H1 (cell line): ENCODE measurements at regions not wholly inside any gene's neighbourhood (a gene's known extent, or its start where the extent isn't known, plus 50 kb on each side); places are given as distances from the start of the nearest gene placed in this dataset.

ENCODE experiments used
- CTCF ChIA-PET: fragments of 300-600 bp; sonication (Branson Sonifier 250); formaldehyde crosslinking; loops from one replicate; lab custom pipeline; 2021; ENCODE audit not compliant: partially characterized antibody; lab: Charles Lee
- POLR2A ChIA-PET: fragments of 300-600 bp; sonication (Branson Sonifier 250); formaldehyde crosslinking; loops from one replicate; lab custom pipeline; 2021; ENCODE audit warnings: inconsistent platforms; ENCODE audit not compliant: partially characterized antibody; lab: Charles Lee
- DNase-seq, 2 experiments: peaks; one replicate each; pipeline versions ENCODE4 v3.0.0 to v3.0.0-alpha.2; 2010 to 2022; ENCODE audit warnings: low spot score in 2 of 2, low read depth in 1 of 2, mixed read lengths in 1 of 2
- FAIRE-seq: peaks from 2 replicates; lab custom pipeline; 2011; peaks lifted over from hg19 to GRCh38; lab: Jason Lieb, UNC
- H2AFZ ChIP-seq: 2 replicates; pipeline ENCODE4 v1.8.1; 2012; ENCODE audit warnings: low read length, inconsistent platforms
- H2AK5ac ChIP-seq: 2 replicates; pipeline ENCODE4 v1.6.1; 2013; ENCODE audit warnings: low read depth, low read length
- H2BK120ac ChIP-seq: replicated peaks from 2 replicates; pipeline ENCODE3; 2013; ENCODE audit warnings: low read depth, low read length, inconsistent platforms
- H2BK12ac ChIP-seq: 2 replicates; pipeline ENCODE4 v1.6.1; 2013; ENCODE audit warnings: low read depth, low read length
- H2BK15ac ChIP-seq: 2 replicates; pipeline ENCODE4 v1.6.1; 2013; ENCODE audit warnings: low read length
- H2BK20ac ChIP-seq: 2 replicates; pipeline ENCODE4 v1.6.1; 2013; ENCODE audit warnings: low read length
- H2BK5ac ChIP-seq: 2 replicates; pipeline ENCODE4 v1.6.1; 2013; ENCODE audit warnings: low read depth, low read length
- H3K14ac ChIP-seq: 2 replicates; pipeline ENCODE4 v1.6.1; 2013; ENCODE audit warnings: inconsistent platforms; ENCODE audit not compliant: insufficient read length
- H3K18ac ChIP-seq: 2 replicates; pipeline ENCODE4 v1.6.1; 2013; ENCODE audit warnings: low read length; ENCODE audit errors: extremely low read depth
- H3K23ac ChIP-seq: 2 replicates; pipeline ENCODE4 v1.6.1; 2013; ENCODE audit warnings: inconsistent platforms; ENCODE audit not compliant: insufficient read length
- H3K23me2 ChIP-seq: 2 replicates; pipeline ENCODE4 v1.6.1; 2013; ENCODE audit warnings: low read depth, low read length
- H3K27ac ChIP-seq: 2 replicates; pipeline ENCODE4 v1.6.1; 2011; ENCODE audit warnings: low read depth, low read length, inconsistent platforms
- H3K27me3 ChIP-seq, 4 experiments: replicated peaks in 1 of 4; 1 replicate in 1 of 4; 2 replicates in 3 of 4; pipeline versions ENCODE4 v1.6.1 to v1.8.1; 2011 to 2013; ENCODE audit warnings: low read length in 3 of 4, mild to moderate bottlenecking in 3 of 4, inconsistent platforms in 2 of 4, mixed read lengths in 2 of 4, moderate library complexity in 1 of 4; ENCODE audit not compliant: control insufficient read depth in 3 of 4, insufficient read depth in 3 of 4; ENCODE audit errors: extremely low read depth in 1 of 4
- H3K36me3 ChIP-seq, 4 experiments: 2 replicates each; pipeline versions ENCODE4 v1.6.1 to v1.8.1; 2011 to 2013; ENCODE audit warnings: mild to moderate bottlenecking in 4 of 4, low read length in 3 of 4, moderate library complexity in 2 of 4, control low read depth in 1 of 4, inconsistent platforms in 1 of 4; ENCODE audit not compliant: insufficient read depth in 4 of 4, control insufficient read depth in 2 of 4
- H3K4ac ChIP-seq: replicated peaks from 2 replicates; pipeline ENCODE3; 2013; ENCODE audit warnings: low read length, low read depth, mixed read lengths, inconsistent platforms; ENCODE audit not compliant: insufficient read length
- H3K4me1 ChIP-seq, 4 experiments: replicated peaks in 1 of 4; 1 replicate in 1 of 4; 2 replicates in 3 of 4; pipeline versions ENCODE4 v1.6.1 to v1.8.1; 2011 to 2013; ENCODE audit warnings: low read length in 3 of 4, inconsistent platforms in 2 of 4, mixed read lengths in 1 of 4; ENCODE audit not compliant: insufficient read depth in 4 of 4, control insufficient read depth in 3 of 4
- H3K4me2 ChIP-seq, 2 experiments: 2 replicates each; pipeline versions ENCODE4 v1.6.1 to v1.8.1; 2011 to 2013; ENCODE audit warnings: low read depth in 2 of 2, low read length in 2 of 2, control low read depth in 1 of 2, inconsistent platforms in 1 of 2, mild to moderate bottlenecking in 1 of 2; ENCODE audit not compliant: insufficient read depth in 1 of 2
- H3K4me3 ChIP-seq, 4 experiments: fragments of 200-600, 300-600 bp in 1 of 4; sonication (generic), shearing (Covaris generic), sonication (Bioruptor Twin) in 1 of 4; 2 replicates each; pipeline versions ENCODE4 v1.5.1 to v1.8.1; 2011 to 2016; ENCODE audit warnings: low read length in 4 of 4, low read depth in 3 of 4, control low read depth in 2 of 4, inconsistent platforms in 2 of 4, mild to moderate bottlenecking in 2 of 4, mixed read lengths in 1 of 4, moderate library complexity in 1 of 4; ENCODE audit not compliant: insufficient read depth in 2 of 4; ENCODE audit errors: extremely low read depth in 1 of 4
- H3K56ac ChIP-seq: replicated peaks from 2 replicates; pipeline ENCODE3; 2013; ENCODE audit warnings: low read depth, mild to moderate bottlenecking, mixed read lengths, low read length, inconsistent platforms; ENCODE audit not compliant: insufficient read length
- H3K79me1 ChIP-seq: 2 replicates; pipeline ENCODE4 v1.6.1; 2013; ENCODE audit warnings: low read depth, low read length, control low read depth
- H3K79me2 ChIP-seq, 2 experiments: 2 replicates each; pipeline versions ENCODE4 v1.6.1 to v1.8.1; 2012 to 2013; ENCODE audit warnings: low read length in 2 of 2, mild to moderate bottlenecking in 2 of 2, inconsistent platforms in 1 of 2; ENCODE audit not compliant: insufficient read depth in 2 of 2, control insufficient read depth in 1 of 2
- H3K9ac ChIP-seq, 4 experiments: replicated peaks in 1 of 4; 1 replicate in 1 of 4; 2 replicates in 3 of 4; pipeline versions ENCODE4 v1.6.1 to v1.8.1; 2011 to 2013; ENCODE audit warnings: low read depth in 3 of 4, low read length in 3 of 4, control low read depth in 2 of 4, mild to moderate bottlenecking in 2 of 4, moderate library complexity in 2 of 4, inconsistent platforms in 1 of 4; ENCODE audit errors: extremely low read depth in 1 of 4
- H3K9me3 ChIP-seq, 2 experiments: 2 replicates each; pipeline versions ENCODE4 v1.6.1 to v1.8.1; 2012 to 2013; ENCODE audit warnings: mild to moderate bottlenecking in 2 of 2, moderate library complexity in 2 of 2, control low read depth in 1 of 2, inconsistent platforms in 1 of 2, low read depth in 1 of 2, low read length in 1 of 2, mixed read lengths in 1 of 2; ENCODE audit not compliant: insufficient read depth in 2 of 2
- H4K20me1 ChIP-seq, 2 experiments: replicated peaks in 1 of 2; 2 replicates each; pipeline versions ENCODE3 to v1.8.1; 2011 to 2013; ENCODE audit warnings: inconsistent platforms in 2 of 2, low read length in 2 of 2, mild to moderate bottlenecking in 1 of 2; ENCODE audit not compliant: insufficient read depth in 2 of 2, control insufficient read depth in 1 of 2
- H4K5ac ChIP-seq: 2 replicates; pipeline ENCODE4 v1.6.1; 2013; ENCODE audit warnings: low read length, low read depth, mixed read lengths, inconsistent platforms; ENCODE audit not compliant: insufficient read length
- H4K8ac ChIP-seq: 2 replicates; pipeline ENCODE4 v1.8.0; 2013; ENCODE audit warnings: mild to moderate bottlenecking, moderate library complexity, low read length, inconsistent platforms; ENCODE audit not compliant: insufficient read depth; ENCODE audit errors: extremely low read depth
- H4K91ac ChIP-seq: replicated peaks from 2 replicates; pipeline ENCODE3; 2013; ENCODE audit warnings: low read length, mixed read lengths, inconsistent platforms; ENCODE audit not compliant: insufficient read length
- ASH2L ChIP-seq: fragments of 200-600, 300-600 bp; sonication (generic); IDR thresholded peaks from one replicate; pipeline ENCODE4 v1.7.1; 2017; ENCODE audit warnings: low read length
- BRCA1 ChIP-seq: IDR thresholded peaks from 2 replicates; pipeline ENCODE4 v1.6.1; 2012; ENCODE audit warnings: low read depth, low read length, improper control_type of control experiment
- CEBPB ChIP-seq: IDR thresholded peaks from 2 replicates; pipeline ENCODE4 v1.6.1; 2012; ENCODE audit warnings: low read depth, low read length
- EGR1 ChIP-seq: IDR thresholded peaks from 2 replicates; pipeline ENCODE4 v1.6.1; 2011; ENCODE audit warnings: low read depth, low read length, borderline replicate concordance
- FOSL1 ChIP-seq: IDR thresholded peaks from 2 replicates; pipeline ENCODE4 v1.6.1; 2011; ENCODE audit warnings: mild to moderate bottlenecking, low read depth, low read length, moderate library complexity; ENCODE audit not compliant: insufficient read depth
- RFX5 ChIP-seq: IDR thresholded peaks from 2 replicates; pipeline ENCODE4 v1.6.1; 2011; ENCODE audit warnings: low read depth, low read length, improper control_type of control experiment, borderline replicate concordance
- RXRA ChIP-seq: IDR thresholded peaks from 2 replicates; pipeline ENCODE4 v1.6.1; 2011; ENCODE audit warnings: low read depth, mild to moderate bottlenecking, low read length, moderate library complexity; ENCODE audit not compliant: insufficient read depth
- SAP30 ChIP-seq: fragments of 300-600 bp; sonication (generic); IDR thresholded peaks from 2 replicates; pipeline ENCODE4 v1.7.1; 2012; ENCODE audit warnings: low read length, moderate library complexity, mild to moderate bottlenecking, inconsistent platforms; ENCODE audit not compliant: insufficient read depth, insufficient replicate concordance
- SP2 ChIP-seq: IDR thresholded peaks from 2 replicates; pipeline ENCODE4 v1.6.1; 2012; ENCODE audit warnings: mild to moderate bottlenecking, low read length, inconsistent platforms
- SRF ChIP-seq: IDR thresholded peaks from 2 replicates; pipeline ENCODE4 v1.6.1; 2011; ENCODE audit warnings: mild to moderate bottlenecking, low read depth, low read length, moderate library complexity
- whole genome bisulfite sequencing, 2 experiments: shearing (Covaris generic) in 1 of 2; methylation state at CpG; one replicate each; pipeline versions ENCODE4 v1.1.6 to v1.1.7; 2013 to 2015; ENCODE audit warnings: low lambda C conversion rate in 2 of 2, mixed read lengths in 2 of 2, inconsistent platforms in 1 of 2, low coverage in 1 of 2, missing lambda C conversion rate in 1 of 2; ENCODE audit not compliant: insufficient replicate concordance in 2 of 2, insufficient coverage in 1 of 2, insufficient read length in 1 of 2; ENCODE audit errors: extremely low coverage in 1 of 2, missing lambda C conversion rate in 1 of 2; 5-methylcytosine and 5-hydroxymethylcytosine counted together
- TF ChIP-seq, protein P1 (sequence below): IDR thresholded peaks from 2 replicates; pipeline ENCODE4 v1.6.1; 2011; ENCODE audit warnings: low read length, improper control_type of control experiment
- TF ChIP-seq, protein P2 (sequence below), 3 experiments: IDR thresholded peaks; 1 replicate in 2 of 3; 2 replicates in 1 of 3; pipeline versions ENCODE4 v1.5.1 to v1.6.1; 2011; ENCODE audit warnings: low read length in 3 of 3, mild to moderate bottlenecking in 3 of 3, inconsistent platforms in 2 of 3, low read depth in 1 of 3, moderate library complexity in 1 of 3; ENCODE audit not compliant: insufficient read depth in 1 of 3; ENCODE audit errors: control extremely low read depth in 1 of 3

DNA sequence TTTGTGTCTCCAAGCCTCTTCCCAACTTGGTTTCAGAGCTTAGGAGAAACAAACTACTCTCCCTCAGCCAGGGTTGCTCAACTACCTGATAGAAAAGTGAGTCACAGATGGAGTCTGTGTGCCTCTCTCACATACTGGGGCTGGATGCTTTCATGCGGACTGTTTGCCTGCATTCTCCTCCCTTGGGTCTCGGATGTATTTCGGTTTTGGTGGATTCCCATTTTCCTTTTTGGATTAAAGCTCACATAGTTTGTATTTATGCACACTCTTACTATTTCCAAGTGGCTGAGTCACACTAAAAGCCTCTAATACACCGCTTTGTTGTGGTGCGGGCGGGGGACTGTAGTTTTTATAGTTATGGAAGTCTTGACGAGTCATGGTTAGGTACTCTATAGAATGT is 505.4 kb downstream of the LRFN5 start:
- no peak overlapping the region for H3K27ac ChIP-seq
- H3K4me2 ChIP-seq = no peak overlapping the region
- no peak overlapping the region for H4K8ac ChIP-seq
- WGBS, 2 experiments = 95% methylated on average over 7 of the region's 7 CpGs; no CpG with 5 or more reads in 1 of the 2 experiments
- H4K91ac ChIP-seq = no peak overlapping the region
- POLR2A ChIA-PET = no interaction called here
- H3K18ac ChIP-seq = no peak overlapping the region
- no peak overlapping the region for H4K5ac ChIP-seq
- FAIRE-seq (no peak), DNase-seq (no peak)
- no peak overlapping the region for H2AK5ac ChIP-seq
- H3K36me3 ChIP-seq = no peaks in the 10 kb centered on the region; a peak in 1 of 8 replicates
- H2BK12ac ChIP-seq = no peak overlapping the region
- no peak overlapping the region for H2BK5ac ChIP-seq
- no peaks in the 10 kb centered on the region for H3K4me1 ChIP-seq
- no peaks in the 10 kb centered on the region for H3K79me2 ChIP-seq
- H3K23ac ChIP-seq = no peak overlapping the region
- H3K56ac ChIP-seq = no peak overlapping the region
- no peak overlapping the region for H3K9ac ChIP-seq
- H3K4ac ChIP-seq = no peak overlapping the region
- TF ChIP-seq EGR1 (no peak), RFX5 (no peak), SP2 (no peak), BRCA1 (no peak), CEBPB (no peak), RXRA (no peak), SRF (no peak), SAP30 (no peak), ASH2L (no peak), FOSL1 (no peak)
- TF ChIP-seq, protein P1, sequence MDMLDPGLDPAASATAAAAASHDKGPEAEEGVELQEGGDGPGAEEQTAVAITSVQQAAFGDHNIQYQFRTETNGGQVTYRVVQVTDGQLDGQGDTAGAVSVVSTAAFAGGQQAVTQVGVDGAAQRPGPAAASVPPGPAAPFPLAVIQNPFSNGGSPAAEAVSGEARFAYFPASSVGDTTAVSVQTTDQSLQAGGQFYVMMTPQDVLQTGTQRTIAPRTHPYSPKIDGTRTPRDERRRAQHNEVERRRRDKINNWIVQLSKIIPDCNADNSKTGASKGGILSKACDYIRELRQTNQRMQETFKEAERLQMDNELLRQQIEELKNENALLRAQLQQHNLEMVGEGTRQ = no peak
- TF ChIP-seq, protein P2, sequence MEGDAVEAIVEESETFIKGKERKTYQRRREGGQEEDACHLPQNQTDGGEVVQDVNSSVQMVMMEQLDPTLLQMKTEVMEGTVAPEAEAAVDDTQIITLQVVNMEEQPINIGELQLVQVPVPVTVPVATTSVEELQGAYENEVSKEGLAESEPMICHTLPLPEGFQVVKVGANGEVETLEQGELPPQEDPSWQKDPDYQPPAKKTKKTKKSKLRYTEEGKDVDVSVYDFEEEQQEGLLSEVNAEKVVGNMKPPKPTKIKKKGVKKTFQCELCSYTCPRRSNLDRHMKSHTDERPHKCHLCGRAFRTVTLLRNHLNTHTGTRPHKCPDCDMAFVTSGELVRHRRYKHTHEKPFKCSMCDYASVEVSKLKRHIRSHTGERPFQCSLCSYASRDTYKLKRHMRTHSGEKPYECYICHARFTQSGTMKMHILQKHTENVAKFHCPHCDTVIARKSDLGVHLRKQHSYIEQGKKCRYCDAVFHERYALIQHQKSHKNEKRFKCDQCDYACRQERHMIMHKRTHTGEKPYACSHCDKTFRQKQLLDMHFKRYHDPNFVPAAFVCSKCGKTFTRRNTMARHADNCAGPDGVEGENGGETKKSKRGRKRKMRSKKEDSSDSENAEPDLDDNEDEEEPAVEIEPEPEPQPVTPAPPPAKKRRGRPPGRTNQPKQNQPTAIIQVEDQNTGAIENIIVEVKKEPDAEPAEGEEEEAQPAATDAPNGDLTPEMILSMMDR (IDR thresholded peaks at IDR 0.05; ENCODE audit: control extremely low read depth in 1 of 3, insufficient read depth in 1 of 3, low read depth in 1 of 3, low read length in 3 of 3) = no peak
- TF ChIP-seq, all 59 proteins: peak for 0
- Histone ChIP-seq H2AFZ (no peak overlapping the region), H3K9me3 (peaks cover 11 to 34% of the 10 kb centered on the region in 2 experiments), H3K14ac (no peak overlapping the region), H2BK20ac (no peak overlapping the region), H3K4me3 (no peak overlapping the region), H2BK15ac (no peak overlapping the region), H2BK120ac (no peak overlapping the region), H3K27me3 (no peaks in the 10 kb centered on the region), H4K20me1 (no peaks in the 10 kb centered on the region), H3K79me1 (no peaks in the 10 kb centered on the region), H3K23me2 (no peaks in the 10 kb centered on the region)
- CTCF ChIA-PET = interaction anchor here (1.3 kb wide), 1 partner anchor 17 kb away, joined by 4 read pairs; no protein-coding TSS in a partner anchor
